Neuronal stem cell (in vitro differentiated cells): ENCODE measurements at regions not wholly inside any gene's neighbourhood (a gene's known extent, or its start where the extent isn't known, plus 50 kb on each side); places are given as distances from the start of the nearest gene placed in this dataset.

Experiments used
- DNase-seq: peaks from one replicate; pipeline ENCODE4 v3.0.0-alpha.2; 2013; ENCODE audit warnings: low spot score
- H2AFZ ChIP-seq: one replicate; pipeline ENCODE4 v1.6.1; 2013; ENCODE audit warnings: mild to moderate bottlenecking, low read length, inconsistent platforms
- H2AK5ac ChIP-seq: 2 replicates; pipeline ENCODE4 v1.6.1; 2013; ENCODE audit warnings: low read depth, mild to moderate bottlenecking, inconsistent platforms, low read length, moderate library complexity, mixed read lengths
- H2BK120ac ChIP-seq: 2 replicates; pipeline ENCODE4 v1.6.1; 2013; ENCODE audit warnings: low read depth, mild to moderate bottlenecking, inconsistent platforms, low read length, moderate library complexity, mixed read lengths
- H2BK12ac ChIP-seq: one replicate; pipeline ENCODE4 v1.6.1; 2013; ENCODE audit warnings: low read length, inconsistent platforms
- H2BK15ac ChIP-seq: 2 replicates; pipeline ENCODE4 v1.6.1; 2013; ENCODE audit warnings: mild to moderate bottlenecking, low read length, inconsistent platforms, mixed read lengths
- H2BK5ac ChIP-seq: one replicate; pipeline ENCODE4 v1.6.1; 2013; ENCODE audit warnings: inconsistent platforms, mild to moderate bottlenecking, low read length, moderate library complexity
- H3K14ac ChIP-seq: one replicate; pipeline ENCODE4 v1.6.1; 2013; ENCODE audit warnings: low read length, inconsistent platforms
- H3K18ac ChIP-seq: 2 replicates; pipeline ENCODE4 v1.6.1; 2013; ENCODE audit warnings: low read length, inconsistent platforms
- H3K23ac ChIP-seq: 2 replicates; pipeline ENCODE4 v1.6.1; 2013; ENCODE audit warnings: low read depth, mild to moderate bottlenecking, mixed read lengths, low read length, inconsistent platforms; ENCODE audit not compliant: poor library complexity
- H3K27ac ChIP-seq: replicated peaks from 3 replicates; pipeline ENCODE4 v1.5.1; 2013; ENCODE audit warnings: low read length, inconsistent platforms
- H3K27me3 ChIP-seq, 3 experiments: 2 replicates each; pipeline ENCODE4 v1.6.1; 2013; ENCODE audit warnings: low read length in 3 of 3, mild to moderate bottlenecking in 2 of 3, inconsistent platforms in 1 of 3, low read depth in 1 of 3, mixed read lengths in 1 of 3, moderate library complexity in 1 of 3; ENCODE audit not compliant: control insufficient read depth in 3 of 3, insufficient read depth in 3 of 3
- H3K36me3 ChIP-seq, 2 donors: replicated peaks in 1 of 2; 2 replicates each; pipeline ENCODE4 v1.6.1; 2013; ENCODE audit warnings: low read length in 2 of 2; ENCODE audit not compliant: control insufficient read depth in 2 of 2, insufficient read depth in 2 of 2
- H3K4ac ChIP-seq: 2 replicates; pipeline ENCODE4 v1.6.1; 2013; ENCODE audit warnings: inconsistent platforms, mild to moderate bottlenecking, low read length, moderate library complexity
- H3K4me1 ChIP-seq, 2 donors: 1 replicate in 1 of 2; 2 replicates in 1 of 2; pipeline ENCODE4 v1.6.1; 2013; ENCODE audit warnings: low read length in 2 of 2, low read depth in 1 of 2; ENCODE audit not compliant: control insufficient read depth in 2 of 2, insufficient read depth in 1 of 2
- H3K4me2 ChIP-seq: one replicate; pipeline ENCODE4 v1.6.1; 2013; ENCODE audit warnings: mild to moderate bottlenecking, low read length, inconsistent platforms; ENCODE audit not compliant: insufficient read depth, poor library complexity, severe bottlenecking
- H3K4me3 ChIP-seq, 2 donors: 2 replicates each; pipeline ENCODE4 v1.5.1; 2013; ENCODE audit warnings: low read length in 2 of 2, mild to moderate bottlenecking in 2 of 2, inconsistent platforms in 1 of 2, moderate library complexity in 1 of 2
- H3K79me1 ChIP-seq: one replicate; pipeline ENCODE4 v1.6.1; 2013; ENCODE audit warnings: low read depth, mild to moderate bottlenecking, inconsistent platforms, low read length, moderate library complexity
- H3K9ac ChIP-seq: one replicate; pipeline ENCODE4 v1.6.1; 2013; ENCODE audit warnings: mild to moderate bottlenecking, low read depth, low read length, inconsistent platforms; ENCODE audit not compliant: poor library complexity
- H3K9me3 ChIP-seq, 2 donors: replicated peaks in 1 of 2; 2 replicates each; pipeline versions ENCODE3 to v1.6.1; 2013; ENCODE audit warnings: low read length in 2 of 2, mild to moderate bottlenecking in 2 of 2, inconsistent platforms in 1 of 2, low read depth in 1 of 2, mixed read lengths in 1 of 2, moderate library complexity in 1 of 2; ENCODE audit not compliant: control insufficient read depth in 2 of 2, insufficient read depth in 1 of 2
- H4K8ac ChIP-seq: one replicate; pipeline ENCODE4 v1.6.1; 2013; ENCODE audit warnings: low read depth, mild to moderate bottlenecking, inconsistent platforms, low read length, moderate library complexity
- H4K91ac ChIP-seq: one replicate; pipeline ENCODE4 v1.6.1; 2013; ENCODE audit warnings: low read length, low read depth, mild to moderate bottlenecking, inconsistent platforms; ENCODE audit not compliant: poor library complexity
- WGBS, 2 donors: extraction: QIAGEN DNeasy Blood & Tissue Kit; methylation state at CpG; one replicate each; pipeline ENCODE4 v1.1.7; 2013; ENCODE audit warnings: missing lambda C conversion rate in 2 of 2, mixed read lengths in 1 of 2; ENCODE audit not compliant: insufficient read length in 2 of 2, insufficient replicate concordance in 1 of 2; ENCODE audit errors: extremely low coverage in 2 of 2; 5-methylcytosine and 5-hydroxymethylcytosine counted together

- no peak overlapping the region for H4K91ac ChIP-seq
- no peak overlapping the region for H3K4me3 ChIP-seq
- H2AK5ac ChIP-seq = no peak overlapping the region
- no peaks in the 10 kb centered on the region for H3K27me3 ChIP-seq
- no peak overlapping the region for H2AFZ ChIP-seq
- no peak overlapping the region for H4K8ac ChIP-seq
- H3K23ac ChIP-seq = no peak overlapping the region
- H3K9me3 ChIP-seq = peaks cover 0 to 2% of the 10 kb centered on the region in 2 donors
- H3K4me2 ChIP-seq = no peak overlapping the region
- no peak for DNase-seq
- no peaks in the 10 kb centered on the region for H3K79me1 ChIP-seq
- no peak overlapping the region for H2BK15ac ChIP-seq
- H3K4ac ChIP-seq = no peak overlapping the region
- H2BK12ac ChIP-seq = no peak overlapping the region
- no peak overlapping the region for H3K9ac ChIP-seq
- no peak overlapping the region for H3K27ac ChIP-seq
- no peak overlapping the region for H3K14ac ChIP-seq
- WGBS, 2 donors = no CpG with 5 or more reads among the region's 3 CpGs
- H3K18ac ChIP-seq = no peak overlapping the region
- no peaks in the 10 kb centered on the region for H3K4me1 ChIP-seq
- H3K36me3 ChIP-seq = no peaks in the 10 kb centered on the region
- no peak overlapping the region for H2BK120ac ChIP-seq
- H2BK5ac ChIP-seq = no peak overlapping the region
Measured at GRCh38 chr4:152149745-152150144, 386.1 kb downstream of the FBXW7 start.

- H4K8ac ChIP-seq = no peak overlapping the region
- no peak overlapping the region for H2BK15ac ChIP-seq
- no peak overlapping the region for H3K23ac ChIP-seq
- no peak overlapping the region for H4K91ac ChIP-seq
- no peak overlapping the region for H3K27ac ChIP-seq
- H2BK120ac ChIP-seq = no peak overlapping the region
- H3K4me1 ChIP-seq = no peaks in the 10 kb centered on the region
- H3K4me3 ChIP-seq = no peak overlapping the region
- DNase-seq = no peak
- no peak overlapping the region for H2AK5ac ChIP-seq
- no CpG with 5 or more reads among the region's 2 CpGs for WGBS, 2 donors
- no peak overlapping the region for H3K9ac ChIP-seq
- H3K9me3 ChIP-seq = peaks cover 0 to 2% of the 10 kb centered on the region in 2 donors
- H3K4me2 ChIP-seq = no peak overlapping the region
- H3K79me1 ChIP-seq = no peaks in the 10 kb centered on the region
- H3K14ac ChIP-seq = no peak overlapping the region
- H3K36me3 ChIP-seq = no peaks in the 10 kb centered on the region
- no peak overlapping the region for H2BK5ac ChIP-seq
- no peak overlapping the region for H3K18ac ChIP-seq
- H2BK12ac ChIP-seq = no peak overlapping the region
- H3K4ac ChIP-seq = no peak overlapping the region
- H2AFZ ChIP-seq = no peak overlapping the region
- no peaks in the 10 kb centered on the region for H3K27me3 ChIP-seq
Measured at GRCh38 chr4:152148057-152148456, 387.2 kb upstream of the GATB start.

- peaks cover 0 to 2% of the 10 kb centered on the region in 2 donors for H3K9me3 ChIP-seq
- H3K9ac ChIP-seq = no peak overlapping the region
- H3K23ac ChIP-seq = no peak overlapping the region
- H3K4me3 ChIP-seq = no peak overlapping the region
- no peak for DNase-seq
- no peak overlapping the region for H3K4me2 ChIP-seq
- H3K18ac ChIP-seq = no peak overlapping the region
- no peak overlapping the region for H2AK5ac ChIP-seq
- no CpG with 5 or more reads among the region's 1 CpG for WGBS, 2 donors
- H3K14ac ChIP-seq = no peak overlapping the region
- H3K4ac ChIP-seq = no peak overlapping the region
- H2BK12ac ChIP-seq = no peak overlapping the region
- H2BK5ac ChIP-seq = no peak overlapping the region
- H2BK15ac ChIP-seq = no peak overlapping the region
- no peak overlapping the region for H3K27ac ChIP-seq
- H4K8ac ChIP-seq = no peak overlapping the region
- no peak overlapping the region for H4K91ac ChIP-seq
- H3K27me3 ChIP-seq = no peaks in the 10 kb centered on the region
- no peaks in the 10 kb centered on the region for H3K79me1 ChIP-seq
- H3K36me3 ChIP-seq = no peaks in the 10 kb centered on the region
- no peak overlapping the region for H2AFZ ChIP-seq
- no peaks in the 10 kb centered on the region for H3K4me1 ChIP-seq
- no peak overlapping the region for H2BK120ac ChIP-seq
Measured at GRCh38 chr4:152146244-152146643, 385.4 kb upstream of the GATB start.

GRCh38 chr4:152143806-152144205, 383.0 kb upstream of the GATB start:
- Histone ChIP-seq H3K27ac (no peak overlapping the region), H4K8ac (no peak overlapping the region), H3K27me3 (no peaks in the 10 kb centered on the region), H3K36me3 (no peaks in the 10 kb centered on the region), H3K23ac (no peak overlapping the region), H2AK5ac (no peak overlapping the region), H3K9ac (no peak overlapping the region), H3K4me3 (no peak overlapping the region), H2AFZ (no peak overlapping the region), H2BK120ac (no peak overlapping the region), H3K4me1 (no peaks in the 10 kb centered on the region), H3K9me3 (peaks cover 0 to 2% of the 10 kb centered on the region in 2 donors), H2BK5ac (no peak overlapping the region), H3K4me2 (no peak overlapping the region), H3K14ac (no peak overlapping the region), H2BK12ac (no peak overlapping the region), H3K4ac (no peak overlapping the region), H3K79me1 (no peaks in the 10 kb centered on the region), H4K91ac (no peak overlapping the region), H3K18ac (no peak overlapping the region), H2BK15ac (no peak overlapping the region)
- DNase-seq = no peak
